GM21390 (cell line): ENCODE measurements at regions not wholly inside any gene's neighbourhood (a gene's known extent, or its start where the extent isn't known, plus 50 kb on each side); places are given as distances from the start of the nearest gene placed in this dataset.
A peak's percentile ranks its signal among the peaks of the same experiment; 100 is the strongest.

Experiments used
- ATAC-seq: cut with Tn5 transposase; IDR thresholded peaks from one replicate; pipeline ENCODE4 v1.9.1; 2021; ENCODE audit not compliant: unreplicated experiment

GRCh38 chr15:81869161-81869954 is 176.5 kb downstream of the MEX3B start:
- no peak for ATAC-seq

DNA sequence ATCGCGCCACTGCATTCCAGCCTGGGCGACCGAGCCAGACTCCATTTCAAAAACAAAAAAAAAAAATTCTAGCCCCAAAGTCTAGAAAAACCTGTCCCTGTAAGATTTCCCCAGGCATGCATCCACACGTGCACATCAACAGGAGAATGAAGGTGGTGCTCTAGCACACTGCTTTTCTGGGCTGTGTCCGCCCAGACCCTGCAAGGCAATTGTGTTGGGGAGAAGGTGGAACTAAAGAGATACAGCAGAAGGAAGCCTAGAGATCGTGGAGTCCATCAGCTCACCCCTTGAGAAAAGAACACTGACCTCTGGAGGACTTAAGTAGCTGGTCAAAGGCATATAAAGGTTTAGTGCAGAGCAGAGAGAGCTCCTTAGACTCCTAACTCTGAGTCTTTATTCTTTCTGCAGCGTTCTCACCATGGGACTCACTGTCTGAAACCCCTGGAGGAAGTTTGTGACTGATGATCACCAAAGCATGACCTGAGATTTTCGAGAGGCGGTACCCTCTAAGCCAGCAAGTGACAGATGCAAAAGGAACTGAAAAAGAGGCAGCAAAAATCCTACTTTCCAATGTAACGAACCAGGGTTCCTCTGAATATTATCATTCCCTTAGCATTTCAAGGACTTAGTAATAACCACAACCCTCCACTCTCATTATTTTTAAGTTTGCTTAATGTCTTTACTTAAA is 179.8 kb downstream of the MEX3B start:
- peak; percentile 99 for ATAC-seq

DNA sequence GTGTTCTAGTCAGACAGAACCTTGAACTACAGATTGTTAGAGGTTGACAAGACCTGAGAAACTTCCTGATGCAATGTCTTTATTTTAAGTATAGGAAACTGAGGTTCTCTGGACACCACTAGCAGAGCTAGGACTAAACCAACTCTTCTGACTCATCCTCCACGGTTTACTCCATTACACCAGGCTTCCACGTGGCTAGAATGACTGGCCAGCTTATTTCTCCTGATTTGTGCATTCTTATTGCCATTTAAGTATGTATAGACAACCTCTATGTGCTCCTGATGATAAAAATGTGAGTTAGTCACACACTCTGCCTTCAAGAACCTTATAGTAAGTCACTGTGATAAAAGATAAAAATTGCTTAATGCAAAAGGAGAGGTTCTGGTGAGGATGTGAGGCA is 182.7 kb downstream of the MEX3B start:
- ATAC-seq, result no peak

DNA sequence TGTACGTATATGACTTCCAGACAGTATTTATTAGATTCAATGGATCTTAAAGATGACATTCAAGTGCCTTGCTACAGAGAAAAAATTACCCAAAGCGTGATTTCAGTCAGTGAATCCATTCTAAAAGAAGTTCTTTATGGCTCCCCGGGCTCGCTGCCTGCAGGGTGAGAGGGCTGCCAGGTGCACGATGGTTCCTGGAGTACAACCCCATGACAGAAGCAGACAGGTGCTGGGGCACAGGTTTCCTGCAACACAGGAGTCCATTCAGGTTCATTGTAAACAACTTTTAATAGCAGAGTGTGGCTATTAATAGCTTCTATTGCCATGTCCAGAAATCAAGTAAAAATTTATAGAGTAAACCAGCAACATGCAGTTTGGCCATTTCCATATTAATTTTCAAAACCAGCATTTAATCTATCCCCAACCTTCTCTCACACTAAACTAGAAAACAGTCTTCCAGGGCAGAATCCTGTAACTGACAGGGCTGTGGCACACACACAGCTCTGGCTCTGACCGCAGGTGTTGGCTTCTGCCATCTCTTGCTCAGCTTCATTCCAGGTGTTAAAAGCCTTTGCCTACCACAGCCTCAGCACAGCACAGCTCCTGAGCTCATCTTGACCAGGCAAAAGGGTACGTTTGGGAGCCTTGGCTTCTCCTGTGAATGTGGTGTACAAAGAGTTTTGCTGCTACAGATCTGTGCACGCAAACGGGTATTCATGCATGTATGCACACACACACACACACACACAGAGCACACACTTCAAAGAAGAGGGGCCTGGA is 185.9 kb downstream of the MEX3B start:
- no peak for ATAC-seq

- ATAC-seq, result no peak
These were observed 187.2 kb downstream of the MEX3B start for GRCh38 chr15:81858586-81858985.

DNA sequence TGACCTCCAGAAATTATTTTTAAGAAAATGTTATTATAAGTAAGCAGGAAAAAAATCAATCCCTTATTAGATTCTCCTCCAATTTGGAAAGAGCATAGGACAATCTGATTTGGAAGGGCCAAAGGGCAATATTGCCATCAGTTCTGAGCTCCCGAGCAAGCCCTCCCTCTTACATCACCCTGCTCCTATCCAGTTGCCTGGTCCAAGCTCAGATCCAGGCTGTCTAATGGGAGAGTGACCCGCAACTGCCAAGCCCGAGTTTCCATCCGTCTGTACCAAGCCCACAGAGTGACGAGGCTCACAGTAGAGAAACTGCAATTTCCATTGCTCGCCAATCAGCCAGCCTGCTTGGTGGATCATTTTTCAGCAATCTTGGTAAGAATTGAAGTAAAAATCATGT is 187.7 kb downstream of the MEX3B start:
- ATAC-seq, result no peak

- no peak for ATAC-seq
These were observed 189.2 kb downstream of the MEX3B start for GRCh38 chr15:81856634-81857026.

DNA sequence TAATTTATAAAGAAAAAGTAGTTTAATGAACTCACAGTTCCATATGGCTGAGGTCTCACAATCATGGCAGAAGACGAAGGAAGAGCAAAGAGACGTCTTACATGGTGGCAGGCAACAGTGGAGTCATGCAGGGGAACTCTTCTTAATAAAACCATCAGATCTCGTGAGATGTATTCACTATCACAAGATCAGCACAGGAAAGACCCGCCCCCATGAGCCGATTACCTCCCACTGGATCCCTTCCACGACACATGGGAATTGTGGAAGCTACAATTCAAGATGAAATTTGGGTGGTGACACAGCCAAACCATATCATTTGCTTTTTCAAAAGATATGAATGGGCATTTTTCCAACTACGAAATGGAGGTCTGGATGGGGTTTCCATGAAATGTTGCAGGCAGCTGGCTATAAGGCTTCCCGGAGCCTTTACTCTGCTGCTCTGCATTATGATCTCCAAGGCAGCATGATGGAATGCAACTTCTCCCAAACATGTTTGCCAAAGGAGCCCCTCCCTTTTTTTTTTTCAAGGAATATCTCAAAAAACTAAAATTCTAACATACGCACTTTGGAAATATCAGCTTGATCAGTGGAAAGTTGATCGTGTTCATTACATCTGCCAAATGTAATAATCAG is 189.7 kb downstream of the MEX3B start:
- no peak for ATAC-seq

GRCh38 chr15:81853150-81853748 is 192.6 kb downstream of the MEX3B start:
- no peak for ATAC-seq

GRCh38 chr15:81852411-81853149 is 193.2 kb downstream of the MEX3B start:
- ATAC-seq, result no peak

DNA sequence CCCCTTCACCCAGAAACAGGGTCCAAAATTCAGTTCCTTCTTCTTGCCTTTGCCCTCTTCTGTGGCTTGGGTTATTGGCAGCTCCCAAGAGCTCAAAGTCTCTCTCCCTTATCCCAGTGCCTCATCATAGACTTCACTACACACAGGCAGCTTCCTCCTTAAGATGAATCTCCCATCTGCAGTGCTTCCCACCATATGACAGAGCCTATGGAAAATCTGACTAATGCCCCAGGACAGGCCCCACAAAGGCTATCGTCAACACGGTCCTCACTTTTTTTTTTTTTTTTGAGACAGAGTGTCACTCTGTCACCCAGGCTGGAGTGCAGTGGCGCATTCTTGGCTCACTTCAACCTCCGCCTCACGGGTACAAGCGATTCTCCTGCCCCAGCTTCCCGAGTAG is 194.1 kb downstream of the MEX3B start:
- ATAC-seq, result no peak

- ATAC-seq, result no peak
These were observed 194.5 kb downstream of the MEX3B start for GRCh38 chr15:81851325-81851724.

DNA sequence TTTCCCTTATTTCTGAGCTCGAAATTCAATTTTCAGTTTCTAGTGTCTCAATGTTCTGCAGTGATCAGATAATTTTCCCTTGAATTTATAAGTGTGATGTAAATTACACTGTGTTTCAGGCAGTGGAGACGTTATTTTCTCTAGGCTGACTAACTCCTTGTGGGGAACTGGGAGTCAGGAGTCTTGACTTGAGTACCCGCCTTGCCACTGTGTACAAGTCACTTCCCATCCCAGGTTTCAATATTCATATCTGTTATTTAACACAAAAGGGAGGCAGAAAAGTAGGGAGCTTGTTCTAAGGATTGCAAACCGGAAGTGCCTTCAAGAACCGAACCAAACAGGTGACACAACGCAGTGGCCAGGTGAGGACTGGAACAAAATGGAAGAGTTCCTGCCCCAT is 196.5 kb downstream of the MEX3B start:
- ATAC-seq, result no peak

GRCh38 chr15:81848701-81849100 is 197.1 kb downstream of the MEX3B start:
- no peak for ATAC-seq

- no peak for ATAC-seq
These were observed 201.9 kb downstream of the MEX3B start for GRCh38 chr15:81843757-81844407.

- peak; percentile 94 for ATAC-seq
These were observed 202.6 kb downstream of the MEX3B start for GRCh38 chr15:81843226-81843625.

GRCh38 chr15:81839387-81839786 is 206.4 kb downstream of the MEX3B start:
- ATAC-seq, result no peak

DNA sequence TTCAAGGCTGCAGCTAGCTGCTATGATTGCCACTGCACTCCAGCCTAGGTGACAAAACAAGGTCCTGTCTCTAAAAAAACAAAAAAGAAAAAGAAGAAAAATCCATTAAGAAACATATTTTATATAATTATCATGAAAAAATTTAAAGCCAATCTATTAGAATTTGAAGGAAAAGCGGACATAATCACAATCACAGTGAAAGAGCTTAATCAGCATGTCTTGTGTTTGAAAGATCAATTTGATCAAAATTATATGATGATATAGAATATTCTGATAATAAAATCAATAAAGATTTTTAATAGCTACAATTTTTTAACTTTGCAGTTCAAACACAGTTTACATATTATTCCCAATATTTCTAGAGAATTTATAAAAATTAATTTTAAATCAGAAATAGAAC is 210.1 kb downstream of the MEX3B start:
- no peak for ATAC-seq

- ATAC-seq, result no peak
These were observed 215.3 kb downstream of the MEX3B start for GRCh38 chr15:81830520-81830919.

DNA sequence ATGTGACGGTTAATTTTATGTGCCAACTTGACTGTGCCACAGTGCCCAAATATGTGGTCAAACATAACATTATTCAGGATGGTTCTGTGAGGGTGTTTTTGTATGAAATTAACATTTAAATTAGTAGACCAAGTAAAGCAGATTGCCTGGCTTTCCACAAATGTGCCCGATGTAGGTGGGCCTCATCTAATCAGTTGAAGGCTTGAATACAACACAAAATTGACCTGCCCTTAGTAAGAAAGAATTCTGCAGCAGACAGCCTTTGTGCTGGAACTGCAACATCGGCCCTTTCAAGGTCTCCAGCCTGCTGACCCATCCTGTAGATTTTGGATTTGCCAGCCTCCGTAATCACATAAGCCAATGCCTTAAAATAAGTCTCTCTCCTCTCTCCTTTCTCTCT is 215.9 kb downstream of the MEX3B start:
- ATAC-seq, result no peak
